ENCODE measurements at regions not wholly inside any gene's neighbourhood (a gene's known extent, or its start where the extent isn't known, plus 50 kb on each side); places are given as distances from the start of the nearest gene placed in this dataset.
"Not testable (repeated sequence)": the region's sequence is repeated elsewhere in the genome, so short reads cannot be mapped to it uniquely, and the experiment has no call there.

GRCh38 chrX:113391875-113392274, 551.2 kb upstream of the AMOT start:
- WGBS (ENCODE audit: extremely low coverage, insufficient coverage, low lambda C conversion rate) = no CpG with 5 or more reads among the region's 13 CpGs

GRCh38 chrX:113390531-113390930, 549.9 kb upstream of the AMOT start:
- no peak overlapping the region for H3K4me3 ChIP-seq (ENCODE audit: low read length)
- no peak overlapping the region for H3K9ac ChIP-seq (ENCODE audit: low read length)
- no peak overlapping the region for H2BK5ac ChIP-seq (ENCODE audit: low read length)
- H2AK5ac ChIP-seq (ENCODE audit: low read length) = no peak overlapping the region
- no peak for DNase-seq
- no peaks in the 10 kb centered on the region for H3K27me3 ChIP-seq (ENCODE audit: insufficient read depth, low read length, poor library complexity)
- H3K56ac ChIP-seq (ENCODE audit: low read length) = no peak overlapping the region
- H3K23ac ChIP-seq (ENCODE audit: low read length) = no peak overlapping the region
- no peak overlapping the region for H3K4ac ChIP-seq (ENCODE audit: low read depth, low read length)
- H3K27ac ChIP-seq (ENCODE audit: low read depth, low read length) = no peak overlapping the region
- H2BK120ac ChIP-seq (ENCODE audit: low read depth, low read length) = no peak overlapping the region
- no CpG with 5 or more reads among the region's 3 CpGs for WGBS (ENCODE audit: extremely low coverage, insufficient coverage, low lambda C conversion rate)
- no peak overlapping the region for H3K18ac ChIP-seq (ENCODE audit: low read length)
- H3K79me2 ChIP-seq (ENCODE audit: control insufficient read depth, insufficient read depth, low read length) = no peaks in the 10 kb centered on the region
- H4K5ac ChIP-seq (ENCODE audit: low read length) = no peak overlapping the region
- H3K4me2 ChIP-seq (ENCODE audit: low read length) = no peak overlapping the region
- no peak overlapping the region for H2BK15ac ChIP-seq (replicated peaks; ENCODE audit: low read depth)
- H3K4me1 ChIP-seq (ENCODE audit: control insufficient read depth, low read depth, low read length) = no peaks in the 10 kb centered on the region
- H3K79me1 ChIP-seq (ENCODE audit: low read length) = no peaks in the 10 kb centered on the region
- H4K8ac ChIP-seq (ENCODE audit: low read depth, low read length) = no peak overlapping the region
- H3K36me3 ChIP-seq (ENCODE audit: control insufficient read depth, insufficient read depth, low read length) = no peaks in the 10 kb centered on the region

More at GRCh38 chrX:113391875-113392274, 551.2 kb upstream of the AMOT start:
- no peaks in the 10 kb centered on the region for H3K79me2 ChIP-seq (ENCODE audit: control insufficient read depth, insufficient read depth, low read length)
- no peaks in the 10 kb centered on the region for H3K27me3 ChIP-seq (ENCODE audit: insufficient read depth, low read length, poor library complexity)
- no peak overlapping the region for H2AK5ac ChIP-seq (ENCODE audit: low read length)
- no peak overlapping the region for H4K8ac ChIP-seq (ENCODE audit: low read depth, low read length)
- no peak overlapping the region for H3K4me3 ChIP-seq (ENCODE audit: low read length)
- H3K4me1 ChIP-seq (ENCODE audit: control insufficient read depth, low read depth, low read length) = no peaks in the 10 kb centered on the region
- H3K18ac ChIP-seq (ENCODE audit: low read length) = no peak overlapping the region
- no peak for DNase-seq
- no peak overlapping the region for H3K4me2 ChIP-seq (ENCODE audit: low read length)
- H3K9ac ChIP-seq (ENCODE audit: low read length) = no peak overlapping the region
- H3K56ac ChIP-seq (ENCODE audit: low read length) = no peak overlapping the region
- no peak overlapping the region for H3K23ac ChIP-seq (ENCODE audit: low read length)
- H2BK120ac ChIP-seq (ENCODE audit: low read depth, low read length) = no peak overlapping the region
- no peaks in the 10 kb centered on the region for H3K36me3 ChIP-seq (ENCODE audit: control insufficient read depth, insufficient read depth, low read length)
- no peak overlapping the region for H3K27ac ChIP-seq (ENCODE audit: low read depth, low read length)
- H2BK15ac ChIP-seq (replicated peaks; ENCODE audit: low read depth) = no peak overlapping the region
- H4K5ac ChIP-seq (ENCODE audit: low read length) = no peak overlapping the region
- H2BK5ac ChIP-seq (ENCODE audit: low read length) = no peak overlapping the region
- no peak overlapping the region for H3K4ac ChIP-seq (ENCODE audit: low read depth, low read length)
- H3K79me1 ChIP-seq (ENCODE audit: low read length) = no peaks in the 10 kb centered on the region

DNA sequence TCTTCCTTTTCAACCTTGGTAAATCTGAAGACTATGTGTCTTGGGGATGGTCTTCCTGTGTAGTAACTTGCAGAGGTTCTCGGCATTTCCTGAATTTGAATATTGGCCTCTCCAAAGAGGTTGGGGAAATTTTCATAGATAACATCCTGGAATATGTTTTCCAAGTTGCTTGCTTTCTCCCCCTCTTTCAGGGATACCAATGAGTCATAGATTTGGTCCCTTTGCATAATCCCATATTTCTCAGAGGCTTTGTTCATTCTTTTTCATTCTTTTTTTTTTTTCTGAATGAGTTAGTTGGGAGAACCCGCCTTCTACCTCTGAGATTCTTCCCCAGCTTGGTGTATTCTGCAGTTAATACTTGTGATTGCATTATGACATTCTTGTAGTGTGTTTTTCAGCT, 549.2 kb upstream of the AMOT start:
- Histone ChIP-seq H2AK5ac (ENCODE audit: low read length) (no peak overlapping the region), H3K79me2 (ENCODE audit: control insufficient read depth, insufficient read depth, low read length) (no peaks in the 10 kb centered on the region), H3K79me1 (ENCODE audit: low read length) (no peaks in the 10 kb centered on the region), H3K23ac (ENCODE audit: low read length) (no peak overlapping the region), H3K4me1 (ENCODE audit: control insufficient read depth, low read depth, low read length) (no peaks in the 10 kb centered on the region), H4K5ac (ENCODE audit: low read length) (no peak overlapping the region), H3K27ac (ENCODE audit: low read depth, low read length) (no peak overlapping the region), H2BK5ac (ENCODE audit: low read length) (no peak overlapping the region), H3K9ac (ENCODE audit: low read length) (no peak overlapping the region), H2BK120ac (ENCODE audit: low read depth, low read length) (no peak overlapping the region), H4K8ac (ENCODE audit: low read depth, low read length) (no peak overlapping the region), H3K4ac (ENCODE audit: low read depth, low read length) (no peak overlapping the region), H3K4me3 (ENCODE audit: low read length) (no peak overlapping the region), H3K27me3 (ENCODE audit: insufficient read depth, low read length, poor library complexity) (no peaks in the 10 kb centered on the region), H3K36me3 (ENCODE audit: control insufficient read depth, insufficient read depth, low read length) (no peaks in the 10 kb centered on the region), H3K4me2 (ENCODE audit: low read length) (no peak overlapping the region), H3K18ac (ENCODE audit: low read length) (no peak overlapping the region), H3K56ac (ENCODE audit: low read length) (no peak overlapping the region), H2BK15ac (replicated peaks; ENCODE audit: low read depth) (no peak overlapping the region)
- DNase-seq = no peak
- no CpG with 5 or more reads among the region's 2 CpGs for WGBS (ENCODE audit: extremely low coverage, insufficient coverage, low lambda C conversion rate)

DNA sequence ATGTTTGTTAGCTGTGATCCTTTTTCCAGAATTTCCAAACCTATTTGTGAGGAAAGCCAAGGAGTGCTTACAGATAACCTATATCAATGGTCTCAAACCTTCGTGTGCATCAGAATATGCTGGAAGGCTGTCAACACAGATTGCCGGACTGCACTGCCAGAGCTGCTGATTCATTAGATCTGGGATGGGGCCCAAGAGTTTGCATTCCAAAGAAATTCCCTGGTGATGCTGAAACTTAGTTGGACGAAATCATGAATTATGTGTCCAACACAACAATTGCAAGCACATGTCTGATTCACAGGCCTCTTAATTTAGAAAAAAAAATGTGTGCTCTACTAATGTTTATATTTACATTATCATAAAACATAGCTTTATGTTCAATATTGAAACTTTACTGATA, 544.0 kb upstream of the AMOT start:
- Histone ChIP-seq H2BK120ac (ENCODE audit: low read depth, low read length) (no peak overlapping the region), H3K4ac (ENCODE audit: low read depth, low read length) (no peak overlapping the region), H4K8ac (ENCODE audit: low read depth, low read length) (no peak overlapping the region), H3K9ac (ENCODE audit: low read length) (no peak overlapping the region), H3K18ac (ENCODE audit: low read length) (no peak overlapping the region), H3K4me1 (ENCODE audit: control insufficient read depth, low read depth, low read length) (no peaks in the 10 kb centered on the region), H2BK5ac (ENCODE audit: low read length) (no peak overlapping the region), H3K56ac (ENCODE audit: low read length) (no peak overlapping the region), H3K79me1 (ENCODE audit: low read length) (no peaks in the 10 kb centered on the region), H3K36me3 (ENCODE audit: control insufficient read depth, insufficient read depth, low read length) (no peaks in the 10 kb centered on the region), H3K23ac (ENCODE audit: low read length) (no peak overlapping the region), H2AK5ac (ENCODE audit: low read length) (no peak overlapping the region), H4K5ac (ENCODE audit: low read length) (no peak overlapping the region), H2BK15ac (replicated peaks; ENCODE audit: low read depth) (no peak overlapping the region), H3K27me3 (ENCODE audit: insufficient read depth, low read length, poor library complexity) (no peaks in the 10 kb centered on the region), H3K4me3 (ENCODE audit: low read length) (no peak overlapping the region), H3K79me2 (ENCODE audit: control insufficient read depth, insufficient read depth, low read length) (no peaks in the 10 kb centered on the region), H3K27ac (ENCODE audit: low read depth, low read length) (no peak overlapping the region), H3K4me2 (ENCODE audit: low read length) (no peak overlapping the region)
- no CpG with 5 or more reads among the region's 3 CpGs for WGBS (ENCODE audit: extremely low coverage, insufficient coverage, low lambda C conversion rate)
- no peak for DNase-seq

DNA sequence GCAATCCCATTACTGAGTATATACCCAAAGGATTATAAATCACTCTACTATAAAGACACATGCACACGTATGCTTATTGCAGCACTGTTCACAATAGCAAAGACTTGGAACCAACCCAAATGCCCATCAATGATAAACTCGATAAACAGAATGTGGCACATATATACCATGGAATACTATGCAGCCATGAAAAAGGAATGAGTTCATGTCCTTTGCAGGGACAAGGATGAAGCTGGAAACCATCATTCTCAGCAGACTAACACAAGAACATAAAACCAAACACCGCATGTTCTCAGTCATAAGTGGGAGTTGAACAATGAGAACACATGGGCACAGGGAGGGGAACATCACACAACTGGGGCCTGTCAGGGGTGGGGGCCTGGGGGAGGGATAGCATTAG, 532.8 kb upstream of the AMOT start:
- not testable (repeated sequence) for H3K36me3 ChIP-seq (ENCODE audit: control insufficient read depth, insufficient read depth, low read length); H3K56ac ChIP-seq (ENCODE audit: low read length); H3K4me1 ChIP-seq (ENCODE audit: control insufficient read depth, low read depth, low read length); H4K8ac ChIP-seq (ENCODE audit: low read depth, low read length); H2BK120ac ChIP-seq (ENCODE audit: low read depth, low read length); H3K4me2 ChIP-seq (ENCODE audit: low read length); DNase-seq; H3K27ac ChIP-seq (ENCODE audit: low read depth, low read length); H3K18ac ChIP-seq (ENCODE audit: low read length); H2BK15ac ChIP-seq (replicated peaks; ENCODE audit: low read depth); H3K4me3 ChIP-seq (ENCODE audit: low read length); H3K9ac ChIP-seq (ENCODE audit: low read length); H3K79me2 ChIP-seq (ENCODE audit: control insufficient read depth, insufficient read depth, low read length); H3K79me1 ChIP-seq (ENCODE audit: low read length); H3K4ac ChIP-seq (ENCODE audit: low read depth, low read length); H4K5ac ChIP-seq (ENCODE audit: low read length); H2AK5ac ChIP-seq (ENCODE audit: low read length); H3K23ac ChIP-seq (ENCODE audit: low read length); H2BK5ac ChIP-seq (ENCODE audit: low read length); H3K27me3 ChIP-seq (ENCODE audit: insufficient read depth, low read length, poor library complexity)
- no CpG with 5 or more reads among the region's 3 CpGs for WGBS (ENCODE audit: extremely low coverage, insufficient coverage, low lambda C conversion rate)

DNA sequence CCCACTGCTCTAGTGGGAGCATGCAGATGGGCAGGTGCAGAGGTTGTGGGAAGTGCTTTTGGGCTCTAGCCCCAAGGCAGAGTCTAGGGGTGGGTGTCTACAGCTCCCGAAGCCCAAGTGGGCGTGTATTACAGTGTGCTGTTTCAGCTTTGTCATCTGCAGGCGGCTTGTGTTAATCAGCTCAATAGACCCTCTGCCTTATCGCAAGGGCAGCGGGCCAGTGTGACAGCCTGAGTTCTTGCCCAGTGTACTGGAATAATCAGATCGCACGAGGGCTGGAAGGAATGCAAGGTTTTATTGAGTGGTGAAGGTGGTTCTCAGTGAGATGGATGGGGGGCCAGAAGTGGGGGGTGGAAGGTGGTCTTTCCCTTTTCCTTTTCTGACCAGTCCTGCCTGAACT, 529.4 kb upstream of the AMOT start:
- Histone ChIP-seq H2BK15ac (replicated peaks; ENCODE audit: low read depth) (no peak overlapping the region), H3K36me3 (ENCODE audit: control insufficient read depth, insufficient read depth, low read length) (no peaks in the 10 kb centered on the region), H3K4me2 (ENCODE audit: low read length) (no peak overlapping the region), H3K56ac (ENCODE audit: low read length) (no peak overlapping the region), H2AK5ac (ENCODE audit: low read length) (no peak overlapping the region), H3K9ac (ENCODE audit: low read length) (no peak overlapping the region), H3K23ac (ENCODE audit: low read length) (no peak overlapping the region), H3K27ac (ENCODE audit: low read depth, low read length) (no peak overlapping the region), H2BK5ac (ENCODE audit: low read length) (no peak overlapping the region), H3K18ac (ENCODE audit: low read length) (no peak overlapping the region), H2BK120ac (ENCODE audit: low read depth, low read length) (no peak overlapping the region), H3K4me1 (ENCODE audit: control insufficient read depth, low read depth, low read length) (no peaks in the 10 kb centered on the region), H3K4ac (ENCODE audit: low read depth, low read length) (no peak overlapping the region), H3K79me2 (ENCODE audit: control insufficient read depth, insufficient read depth, low read length) (no peaks in the 10 kb centered on the region), H4K5ac (ENCODE audit: low read length) (no peak overlapping the region), H3K27me3 (ENCODE audit: insufficient read depth, low read length, poor library complexity) (no peaks in the 10 kb centered on the region), H4K8ac (ENCODE audit: low read depth, low read length) (no peak overlapping the region), H3K4me3 (ENCODE audit: low read length) (no peak overlapping the region), H3K79me1 (ENCODE audit: low read length) (no peaks in the 10 kb centered on the region)
- WGBS (ENCODE audit: extremely low coverage, insufficient coverage, low lambda C conversion rate) = no CpG with 5 or more reads among the region's 7 CpGs
- no peak for DNase-seq

Measured in mesendoderm (in vitro differentiated cells).